ENCODE measurements at regions not wholly inside any gene's neighbourhood (a gene's known extent, or its start where the extent isn't known, plus 50 kb on each side); places are given as distances from the start of the nearest gene placed in this dataset.

DNA sequence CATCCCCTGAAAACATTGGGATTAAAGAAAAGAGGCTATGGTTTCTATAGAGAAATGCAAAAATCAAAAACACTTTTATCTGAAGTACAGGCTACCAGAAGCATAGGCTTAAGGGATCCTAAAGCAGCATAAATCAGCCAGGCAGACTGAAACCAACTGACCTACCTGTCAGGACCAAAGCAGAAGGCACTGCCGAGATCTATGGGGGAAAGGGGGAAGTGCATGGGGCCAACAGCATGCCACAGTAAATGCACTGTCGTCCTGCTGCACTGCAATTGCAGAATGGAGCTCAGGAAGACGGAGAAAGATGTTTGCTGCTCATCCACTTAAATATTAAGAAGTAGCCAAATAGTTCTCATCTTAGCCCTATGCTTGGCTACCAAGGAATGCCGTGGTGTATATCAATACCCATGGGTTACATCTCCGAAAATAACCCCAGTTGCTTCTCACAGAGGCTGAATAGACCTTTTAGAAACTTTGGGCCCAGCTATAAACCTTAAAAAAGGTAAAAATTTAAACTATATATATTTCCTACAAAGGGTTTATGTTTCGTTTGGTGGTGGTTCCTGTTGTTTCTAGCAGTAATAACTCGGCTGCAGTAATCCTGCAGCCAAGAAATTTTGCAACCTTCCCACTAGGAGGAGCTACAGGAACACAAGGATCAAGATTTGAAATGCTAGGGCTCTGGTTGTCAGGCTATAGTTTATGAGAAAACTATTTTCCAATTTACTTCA, 312.2 kb upstream of the DIAPH2 start:
- no peaks in the 10 kb centered on the region for H3K4me1 ChIP-seq (ENCODE audit: insufficient read depth, low read length)

DNA sequence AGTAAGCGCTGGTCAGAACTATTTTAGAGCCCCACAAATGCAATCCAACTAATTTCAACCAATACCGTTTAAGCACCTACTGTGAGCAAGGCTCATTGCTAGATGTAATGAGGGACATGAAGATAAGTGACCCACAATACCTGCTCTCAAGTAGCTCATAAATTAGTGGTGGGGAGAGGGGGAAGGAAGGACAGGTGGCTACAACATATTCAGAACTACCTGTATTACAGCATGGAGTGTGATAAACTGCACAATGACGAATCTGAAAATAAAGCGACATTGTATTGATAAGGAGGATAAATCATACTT, 311.6 kb upstream of the DIAPH2 start:
- Histone ChIP-seq H3K4me2 (ENCODE audit: insufficient read depth, low read length) (no peak overlapping the region), H3K9ac (ENCODE audit: low read depth, low read length) (no peak overlapping the region), H2AFZ (ENCODE audit: low read depth, low read length) (no peak overlapping the region), H3K4me3 (ENCODE audit: low read depth in 1 of 2, low read length in 2 of 2) (no peak overlapping the region), H3K9me3 (ENCODE audit: insufficient read depth, low read length, severe bottlenecking) (no peaks in the 10 kb centered on the region), H4K20me1 (ENCODE audit: insufficient read depth, low read length) (no peaks in the 10 kb centered on the region), H3K79me2 (ENCODE audit: insufficient read depth, low read length) (no peaks in the 10 kb centered on the region), H3K27me3 (ENCODE audit: insufficient read depth, low read length, poor library complexity) (no peaks in the 10 kb centered on the region), H3K4me1 (ENCODE audit: insufficient read depth, low read length) (no peaks in the 10 kb centered on the region), H3K36me3 (ENCODE audit: insufficient read depth, low read length) (no peaks in the 10 kb centered on the region), H3K27ac (ENCODE audit: low read length) (no peak overlapping the region)
- TF ChIP-seq EZH2 (IDR thresholded peaks at IDR 0.05; ENCODE audit: borderline replicate concordance, low read depth, low read length, severe bottlenecking): no peak
- TF ChIP-seq, protein P1, sequence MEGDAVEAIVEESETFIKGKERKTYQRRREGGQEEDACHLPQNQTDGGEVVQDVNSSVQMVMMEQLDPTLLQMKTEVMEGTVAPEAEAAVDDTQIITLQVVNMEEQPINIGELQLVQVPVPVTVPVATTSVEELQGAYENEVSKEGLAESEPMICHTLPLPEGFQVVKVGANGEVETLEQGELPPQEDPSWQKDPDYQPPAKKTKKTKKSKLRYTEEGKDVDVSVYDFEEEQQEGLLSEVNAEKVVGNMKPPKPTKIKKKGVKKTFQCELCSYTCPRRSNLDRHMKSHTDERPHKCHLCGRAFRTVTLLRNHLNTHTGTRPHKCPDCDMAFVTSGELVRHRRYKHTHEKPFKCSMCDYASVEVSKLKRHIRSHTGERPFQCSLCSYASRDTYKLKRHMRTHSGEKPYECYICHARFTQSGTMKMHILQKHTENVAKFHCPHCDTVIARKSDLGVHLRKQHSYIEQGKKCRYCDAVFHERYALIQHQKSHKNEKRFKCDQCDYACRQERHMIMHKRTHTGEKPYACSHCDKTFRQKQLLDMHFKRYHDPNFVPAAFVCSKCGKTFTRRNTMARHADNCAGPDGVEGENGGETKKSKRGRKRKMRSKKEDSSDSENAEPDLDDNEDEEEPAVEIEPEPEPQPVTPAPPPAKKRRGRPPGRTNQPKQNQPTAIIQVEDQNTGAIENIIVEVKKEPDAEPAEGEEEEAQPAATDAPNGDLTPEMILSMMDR (IDR thresholded peaks at IDR 0.05; ENCODE audit: borderline replicate concordance, extremely low read depth, low read length, poor library complexity, severe bottlenecking): no peak
- DNase-seq (no peak), ATAC-seq (ENCODE audit: insufficient read depth, low read depth) (no peak)

More for the DNA sequence above, 312.2 kb upstream of the DIAPH2 start:
- no peak for DNase-seq
- no peak for ATAC-seq (ENCODE audit: insufficient read depth, low read depth)
- no peak overlapping the region for H3K4me3 ChIP-seq (ENCODE audit: low read depth in 1 of 2, low read length in 2 of 2)
- no peak overlapping the region for H3K9ac ChIP-seq (ENCODE audit: low read depth, low read length)
- no peak overlapping the region for H3K27ac ChIP-seq (ENCODE audit: low read length)
- no peaks in the 10 kb centered on the region for H3K27me3 ChIP-seq (ENCODE audit: insufficient read depth, low read length, poor library complexity)
- TF ChIP-seq EZH2 (IDR thresholded peaks at IDR 0.05; ENCODE audit: borderline replicate concordance, low read depth, low read length, severe bottlenecking): no peak
- TF ChIP-seq, protein P1 (IDR thresholded peaks at IDR 0.05; ENCODE audit: borderline replicate concordance, extremely low read depth, low read length, poor library complexity, severe bottlenecking): peak; percentile 48
- no peaks in the 10 kb centered on the region for H3K36me3 ChIP-seq (ENCODE audit: insufficient read depth, low read length)
- no peaks in the 10 kb centered on the region for H3K9me3 ChIP-seq (ENCODE audit: insufficient read depth, low read length, severe bottlenecking)
- no peak overlapping the region for H2AFZ ChIP-seq (ENCODE audit: low read depth, low read length)
- H3K4me2 ChIP-seq (ENCODE audit: insufficient read depth, low read length): no peak overlapping the region
- H3K79me2 ChIP-seq (ENCODE audit: insufficient read depth, low read length): no peaks in the 10 kb centered on the region
- H4K20me1 ChIP-seq (ENCODE audit: insufficient read depth, low read length): no peaks in the 10 kb centered on the region

DNA sequence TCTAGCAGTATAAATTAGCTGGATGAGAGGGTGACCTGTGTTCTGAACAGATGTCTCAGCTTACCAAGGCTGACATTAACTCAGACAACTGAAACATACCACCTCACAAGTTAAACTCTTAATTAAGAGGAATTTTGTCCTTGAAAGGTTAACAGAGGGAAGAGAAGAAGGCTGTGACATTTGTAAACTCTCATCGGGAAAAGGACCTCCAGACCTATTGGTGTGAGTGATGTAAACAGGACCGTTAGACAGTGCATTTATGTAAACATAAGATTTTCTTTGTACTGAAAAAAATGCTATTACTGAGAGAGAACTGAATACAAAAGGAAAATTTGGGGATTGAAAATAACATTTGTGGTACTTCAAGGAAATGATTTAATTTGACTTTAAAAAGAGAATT, 308.4 kb upstream of the DIAPH2 start:
- TF ChIP-seq, protein P1 (IDR thresholded peaks at IDR 0.05; ENCODE audit: borderline replicate concordance, extremely low read depth, low read length, poor library complexity, severe bottlenecking): no peak
- no peak for TF ChIP-seq EZH2 (IDR thresholded peaks at IDR 0.05; ENCODE audit: borderline replicate concordance, low read depth, low read length, severe bottlenecking)
- Histone ChIP-seq H3K27ac (ENCODE audit: low read length) (no peak overlapping the region), H3K9me3 (ENCODE audit: insufficient read depth, low read length, severe bottlenecking) (no peaks in the 10 kb centered on the region), H3K9ac (ENCODE audit: low read depth, low read length) (no peak overlapping the region), H3K4me2 (ENCODE audit: insufficient read depth, low read length) (no peak overlapping the region), H3K4me3 (ENCODE audit: low read depth in 1 of 2, low read length in 2 of 2) (no peak overlapping the region), H4K20me1 (ENCODE audit: insufficient read depth, low read length) (no peaks in the 10 kb centered on the region), H3K27me3 (ENCODE audit: insufficient read depth, low read length, poor library complexity) (no peaks in the 10 kb centered on the region), H3K36me3 (ENCODE audit: insufficient read depth, low read length) (no peaks in the 10 kb centered on the region), H2AFZ (ENCODE audit: low read depth, low read length) (no peak overlapping the region), H3K4me1 (ENCODE audit: insufficient read depth, low read length) (no peaks in the 10 kb centered on the region), H3K79me2 (ENCODE audit: insufficient read depth, low read length) (no peaks in the 10 kb centered on the region)
- ATAC-seq (ENCODE audit: insufficient read depth, low read depth) (no peak), DNase-seq (no peak)
